A549 (cell line): ENCODE measurements at regions not wholly inside any gene's neighbourhood (a gene's known extent, or its start where the extent isn't known, plus 50 kb on each side); places are given as distances from the start of the nearest gene placed in this dataset.

Source experiments
- ATAC-seq, 2 experiments: fragments of 200-7000 bp in 1 of 2; fragments of >200 bp in 1 of 2; cut with Nextera tagmentation in 1 of 2; cut with Tn5 transposase in 1 of 2; 3 replicates each; pipeline versions ENCODE4 v1.8.0 to v1.9.1; 2018 to 2020; ENCODE audit warnings: mild to moderate bottlenecking in 1 of 2, moderate library complexity in 1 of 2
- CTCF ChIA-PET: fragments of 300-600 bp; sonication (Branson Sonifier 250); formaldehyde crosslinking; extraction: SDS; loops from one replicate; lab custom pipeline; 2021; ENCODE audit warnings: antibody characterized with exemption, inconsistent platforms; lab: Yijun Ruan, JAX
- POLR2A ChIA-PET: fragments of 350-600 bp; formaldehyde crosslinking; extraction: SDS; loops from one replicate; lab custom pipeline; 2021; ENCODE audit warnings: antibody characterized with exemption, inconsistent platforms; lab: Yijun Ruan, JAX
- DNase-seq, 2 experiments: peaks; one replicate each; pipeline versions ENCODE4 v3.0.0 to v3.0.0-alpha.2; 2011 to 2016; ENCODE audit warnings: low read depth in 1 of 2, low spot score in 1 of 2
- FAIRE-seq: peaks from 2 replicates; lab custom pipeline; 2011; peaks lifted over from hg19 to GRCh38; lab: Jason Lieb, UNC
- H3K27ac ChIP-seq, 2 experiments: fragments of >200 bp; sonication (Bioruptor Twin); formaldehyde crosslinking; 3 replicates each; pipeline ENCODE4 v1.5.1; 2016 to 2017
- H3K4me1 ChIP-seq: fragments of >200 bp; sonication (Bioruptor Twin); formaldehyde crosslinking; 3 replicates; pipeline ENCODE4 v1.6.1; 2016
- H3K4me2 ChIP-seq: fragments of >200 bp; sonication (Bioruptor Twin); formaldehyde crosslinking; 3 replicates; pipeline ENCODE4 v1.6.1; 2016
- H3K4me3 ChIP-seq: fragments of >200 bp; sonication (Bioruptor Twin); formaldehyde crosslinking; 3 replicates; pipeline ENCODE4 v1.5.1; 2016
- H3K9me3 ChIP-seq: fragments of >200 bp; sonication (Bioruptor Twin); formaldehyde crosslinking; 3 replicates; pipeline ENCODE4 v1.6.1; 2016
- ATOH8 ChIP-seq: fragments of 250-450 bp; sonication (Bioruptor Pico); IDR thresholded peaks from 2 replicates; pipeline ENCODE4 v1.5.0; 2020; ENCODE audit warnings: low read depth, mild to moderate bottlenecking, moderate library complexity
- CBX2 ChIP-seq: fragments of 200-600 bp; sonication (generic); IDR thresholded peaks from 2 replicates; pipeline ENCODE4 v1.6.1; 2016; ENCODE audit warnings: low read depth, mild to moderate bottlenecking, borderline replicate concordance
- CHD2 ChIP-seq: fragments of 150-350 bp; IDR thresholded peaks from 2 replicates; pipeline ENCODE4 v1.6.1; 2014; ENCODE audit warnings: low read length; ENCODE audit not compliant: partially characterized antibody
- E2F6 ChIP-seq: IDR thresholded peaks from 2 replicates; pipeline ENCODE4 v1.6.1; 2012; ENCODE audit warnings: low read depth, borderline replicate concordance
- EHF ChIP-seq: fragments of 250-450 bp; sonication (Bioruptor Pico); IDR thresholded peaks from 2 replicates; pipeline ENCODE4 v1.5.0; 2020; ENCODE audit warnings: mild to moderate bottlenecking
- FOSL2 ChIP-seq, 2 experiments: fragments of 450-650 bp in 1 of 2; fragments of >200 bp in 1 of 2; sonication (Bioruptor Twin) in 1 of 2; formaldehyde crosslinking; IDR thresholded peaks; 2 replicates each; pipeline versions ENCODE4 v1.5.0 to v1.6.1; 2016 to 2020; ENCODE audit warnings: mild to moderate bottlenecking in 1 of 2, moderate library complexity in 1 of 2
- HDAC2 ChIP-seq: fragments of 200-600 bp; sonication (generic); IDR thresholded peaks from 2 replicates; pipeline ENCODE4 v1.6.1; 2016
- HES2 ChIP-seq: fragments of >200 bp; sonication (Bioruptor Twin); formaldehyde crosslinking; IDR thresholded peaks from 2 replicates; pipeline ENCODE4 v1.6.1; 2016
- HOXA7 ChIP-seq: fragments of 250-450 bp; sonication (Bioruptor Pico); IDR thresholded peaks from 2 replicates; pipeline ENCODE4 v1.5.0; 2020; ENCODE audit warnings: mild to moderate bottlenecking, moderate library complexity
- JUNB ChIP-seq: fragments of >200 bp; sonication (Bioruptor Twin); formaldehyde crosslinking; IDR thresholded peaks from 2 replicates; pipeline ENCODE4 v1.6.1; 2016
- MYC ChIP-seq: IDR thresholded peaks from 2 replicates; pipeline ENCODE4 v1.6.1; 2012; ENCODE audit warnings: mild to moderate bottlenecking, inconsistent platforms, low read length, improper control_type of control experiment, borderline replicate concordance
- NPAS2 ChIP-seq: fragments of 250-450 bp; sonication (Bioruptor Pico); IDR thresholded peaks from 2 replicates; pipeline ENCODE4 v1.8.0; 2022; ENCODE audit warnings: mild to moderate bottlenecking, moderate library complexity, borderline replicate concordance
- NR3C1 ChIP-seq: fragments of >200 bp; sonication (Bioruptor Twin); formaldehyde crosslinking; IDR thresholded peaks from 3 replicates; pipeline ENCODE4 v1.6.1; 2017
- POLR2A ChIP-seq: IDR thresholded peaks from 2 replicates; pipeline ENCODE4 v1.6.1; 2012; ENCODE audit warnings: mild to moderate bottlenecking, low read length
- RARB ChIP-seq: fragments of 250-450 bp; sonication (Bioruptor Pico); IDR thresholded peaks from 2 replicates; pipeline ENCODE4 v1.8.0; 2021; ENCODE audit warnings: mild to moderate bottlenecking, moderate library complexity
- RCOR1 ChIP-seq: fragments of 150-350 bp; IDR thresholded peaks from 2 replicates; pipeline ENCODE4 v1.6.1; 2014; ENCODE audit warnings: antibody characterized with exemption, low read length, low read depth
- REST ChIP-seq: fragments of 200-600 bp; sonication (generic); IDR thresholded peaks from 2 replicates; pipeline ENCODE4 v1.6.1; 2016; ENCODE audit warnings: antibody characterized with exemption, mild to moderate bottlenecking, moderate library complexity
- WGBS: methylation state at CpG from one replicate; pipeline ENCODE4 v1.1.6; 2017; ENCODE audit errors: missing lambda C conversion rate; 5-methylcytosine and 5-hydroxymethylcytosine counted together
- TF ChIP-seq, protein P1 (sequence below): fragments of >200 bp; sonication (Bioruptor Twin); formaldehyde crosslinking; IDR thresholded peaks from 3 replicates; pipeline ENCODE4 v1.6.1; 2016

DNA sequence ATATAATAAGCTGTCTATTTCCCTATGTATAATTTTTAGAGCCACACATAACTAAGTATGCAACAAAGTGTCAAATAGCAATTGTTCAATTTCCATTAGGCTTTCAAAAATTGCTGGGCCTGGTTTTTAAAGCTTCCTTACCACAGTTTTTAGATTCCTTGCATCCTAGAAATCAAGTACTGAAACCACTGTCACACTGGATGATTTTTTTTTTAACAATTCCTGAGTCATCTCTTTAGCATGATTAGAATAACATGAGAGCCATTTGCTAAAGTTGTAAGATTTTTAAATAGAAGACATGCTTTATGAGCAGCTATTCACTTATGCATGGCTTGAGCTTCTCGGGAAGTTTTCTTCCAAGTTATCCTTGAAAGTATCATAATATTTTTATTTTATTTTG is 319.5 kb upstream of the NXPH2 start:
- Histone ChIP-seq H3K9me3 (no peaks in the 10 kb centered on the region), H3K4me1 (no peaks in the 10 kb centered on the region), H3K27ac (no peak overlapping the region), H3K4me2 (no peak overlapping the region), H3K4me3 (no peak overlapping the region)
- no peak for TF ChIP-seq CBX2
- TF ChIP-seq HOXA7 (CRISPR knock-in tag) = no peak
- TF ChIP-seq CHD2 = no peak
- TF ChIP-seq E2F6 = no peak
- TF ChIP-seq NPAS2 (CRISPR knock-in tag) = no peak
- no peak for TF ChIP-seq NR3C1
- TF ChIP-seq HES2 = no peak
- TF ChIP-seq, protein P1, sequence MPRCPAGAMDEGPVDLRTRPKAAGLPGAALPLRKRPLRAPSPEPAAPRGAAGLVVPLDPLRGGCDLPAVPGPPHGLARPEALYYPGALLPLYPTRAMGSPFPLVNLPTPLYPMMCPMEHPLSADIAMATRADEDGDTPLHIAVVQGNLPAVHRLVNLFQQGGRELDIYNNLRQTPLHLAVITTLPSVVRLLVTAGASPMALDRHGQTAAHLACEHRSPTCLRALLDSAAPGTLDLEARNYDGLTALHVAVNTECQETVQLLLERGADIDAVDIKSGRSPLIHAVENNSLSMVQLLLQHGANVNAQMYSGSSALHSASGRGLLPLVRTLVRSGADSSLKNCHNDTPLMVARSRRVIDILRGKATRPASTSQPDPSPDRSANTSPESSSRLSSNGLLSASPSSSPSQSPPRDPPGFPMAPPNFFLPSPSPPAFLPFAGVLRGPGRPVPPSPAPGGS = no peak
- TF ChIP-seq JUNB = no peak
- TF ChIP-seq RCOR1 = no peak
- TF ChIP-seq FOSL2 (IDR thresholded peaks at IDR 0.05) = no peak
- no peak for TF ChIP-seq FOSL2 (CRISPR knock-in tag; IDR thresholded peaks at IDR 0.05)
- TF ChIP-seq ATOH8 (CRISPR knock-in tag) = no peak
- TF ChIP-seq RARB (CRISPR knock-in tag) = no peak
- no peak for TF ChIP-seq POLR2A
- no peak for TF ChIP-seq REST
- 9% methylated on average over 1 of the region's 1 CpG for WGBS
- POLR2A ChIA-PET = no interaction called here
- FAIRE-seq (no peak), ATAC-seq (no peak), DNase-seq (no peak)
- CTCF ChIA-PET = no interaction called here

GRCh38 chr2:139098961-139099360 is 318.8 kb upstream of the NXPH2 start:
- CTCF ChIA-PET = no interaction called here
- FAIRE-seq (no peak), ATAC-seq (no peak), DNase-seq (no peak)
- Histone ChIP-seq H3K4me3 (no peak overlapping the region), H3K4me2 (no peak overlapping the region), H3K9me3 (no peaks in the 10 kb centered on the region), H3K4me1 (no peaks in the 10 kb centered on the region), H3K27ac (no peak overlapping the region)
- no peak for TF ChIP-seq E2F6
- no peak for TF ChIP-seq HDAC2
- TF ChIP-seq MYC = no peak
- no peak for TF ChIP-seq NPAS2 (CRISPR knock-in tag)
- no peak for TF ChIP-seq EHF (CRISPR knock-in tag)
- POLR2A ChIA-PET = no interaction called here
- WGBS = 6% methylated on average over 2 of the region's 2 CpGs
